WERI-Rb-1 (cell line): ENCODE measurements at regions not wholly inside any gene's neighbourhood (a gene's known extent, or its start where the extent isn't known, plus 50 kb on each side); places are given as distances from the start of the nearest gene placed in this dataset.

ENCODE experiments used
- DNase-seq: peaks from one replicate; pipeline ENCODE4 v3.0.0-alpha.2; 2020
- H3K27ac ChIP-seq: fragments of 250-450 bp; sonication (Bioruptor Pico); 2 replicates; pipeline ENCODE4 v1.5.1; 2020; ENCODE audit warnings: mild to moderate bottlenecking, moderate library complexity
- H3K27me3 ChIP-seq: fragments of 250-450 bp; sonication (Bioruptor Pico); 2 replicates; pipeline ENCODE4 v1.5.1; 2021; ENCODE audit warnings: mild to moderate bottlenecking, low read depth, moderate library complexity; ENCODE audit not compliant: insufficient read depth, severe bottlenecking
- H3K36me3 ChIP-seq: fragments of 250-450 bp; sonication (Bioruptor Pico); 2 replicates; pipeline ENCODE4 v1.5.1; 2020; ENCODE audit warnings: mild to moderate bottlenecking, moderate library complexity
- H3K4me3 ChIP-seq: 2 replicates; pipeline ENCODE4 v1.5.1; 2011; ENCODE audit warnings: low read depth, mild to moderate bottlenecking, control low read depth, low read length
- H3K9me3 ChIP-seq: fragments of 250-450 bp; sonication (Bioruptor Pico); 2 replicates; pipeline ENCODE4 v1.5.1; 2021; ENCODE audit warnings: mild to moderate bottlenecking, moderate library complexity; ENCODE audit not compliant: severe bottlenecking
- TF ChIP-seq, protein P1 (sequence below): IDR thresholded peaks from 2 replicates; pipeline ENCODE4 v1.5.1; 2011; ENCODE audit warnings: low read depth, mild to moderate bottlenecking, control low read depth, inconsistent platforms, low read length

DNA sequence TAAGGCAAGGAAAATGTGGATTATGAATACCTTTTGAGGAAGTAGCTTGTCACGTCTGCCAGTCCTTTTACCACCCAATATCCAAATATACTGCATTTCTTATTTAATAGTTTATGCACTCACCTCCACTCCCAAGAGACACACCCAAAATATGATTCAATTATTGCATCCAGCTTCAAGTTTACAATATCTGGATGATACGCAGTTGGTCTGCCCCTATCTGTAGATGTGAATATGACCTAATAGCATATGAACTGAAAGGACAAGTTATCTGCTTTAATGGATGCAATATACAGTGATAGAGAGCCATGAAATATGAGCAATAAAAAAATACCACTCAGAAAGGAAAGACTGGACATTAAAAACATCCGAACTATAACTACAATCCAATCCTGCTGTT lies 159.4 kb upstream of the MAGI2 start:
- Histone ChIP-seq H3K27me3 (no peaks in the 10 kb centered on the region), H3K36me3 (no peaks in the 10 kb centered on the region), H3K27ac (no peak overlapping the region), H3K9me3 (no peaks in the 10 kb centered on the region), H3K4me3 (no peak overlapping the region)
- DNase-seq, result no peak
- TF ChIP-seq, protein P1, sequence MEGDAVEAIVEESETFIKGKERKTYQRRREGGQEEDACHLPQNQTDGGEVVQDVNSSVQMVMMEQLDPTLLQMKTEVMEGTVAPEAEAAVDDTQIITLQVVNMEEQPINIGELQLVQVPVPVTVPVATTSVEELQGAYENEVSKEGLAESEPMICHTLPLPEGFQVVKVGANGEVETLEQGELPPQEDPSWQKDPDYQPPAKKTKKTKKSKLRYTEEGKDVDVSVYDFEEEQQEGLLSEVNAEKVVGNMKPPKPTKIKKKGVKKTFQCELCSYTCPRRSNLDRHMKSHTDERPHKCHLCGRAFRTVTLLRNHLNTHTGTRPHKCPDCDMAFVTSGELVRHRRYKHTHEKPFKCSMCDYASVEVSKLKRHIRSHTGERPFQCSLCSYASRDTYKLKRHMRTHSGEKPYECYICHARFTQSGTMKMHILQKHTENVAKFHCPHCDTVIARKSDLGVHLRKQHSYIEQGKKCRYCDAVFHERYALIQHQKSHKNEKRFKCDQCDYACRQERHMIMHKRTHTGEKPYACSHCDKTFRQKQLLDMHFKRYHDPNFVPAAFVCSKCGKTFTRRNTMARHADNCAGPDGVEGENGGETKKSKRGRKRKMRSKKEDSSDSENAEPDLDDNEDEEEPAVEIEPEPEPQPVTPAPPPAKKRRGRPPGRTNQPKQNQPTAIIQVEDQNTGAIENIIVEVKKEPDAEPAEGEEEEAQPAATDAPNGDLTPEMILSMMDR, result no peak

- no peaks in the 10 kb centered on the region for H3K27me3 ChIP-seq
- no peaks in the 10 kb centered on the region for H3K9me3 ChIP-seq
- TF ChIP-seq, protein P1, result no peak
- no peak overlapping the region for H3K27ac ChIP-seq
- no peak overlapping the region for H3K4me3 ChIP-seq
- H3K36me3 ChIP-seq, result no peaks in the 10 kb centered on the region
- DNase-seq, result no peak
These were observed 158.6 kb upstream of the MAGI2 start for GRCh38 chr7:79612022-79612421.

DNA sequence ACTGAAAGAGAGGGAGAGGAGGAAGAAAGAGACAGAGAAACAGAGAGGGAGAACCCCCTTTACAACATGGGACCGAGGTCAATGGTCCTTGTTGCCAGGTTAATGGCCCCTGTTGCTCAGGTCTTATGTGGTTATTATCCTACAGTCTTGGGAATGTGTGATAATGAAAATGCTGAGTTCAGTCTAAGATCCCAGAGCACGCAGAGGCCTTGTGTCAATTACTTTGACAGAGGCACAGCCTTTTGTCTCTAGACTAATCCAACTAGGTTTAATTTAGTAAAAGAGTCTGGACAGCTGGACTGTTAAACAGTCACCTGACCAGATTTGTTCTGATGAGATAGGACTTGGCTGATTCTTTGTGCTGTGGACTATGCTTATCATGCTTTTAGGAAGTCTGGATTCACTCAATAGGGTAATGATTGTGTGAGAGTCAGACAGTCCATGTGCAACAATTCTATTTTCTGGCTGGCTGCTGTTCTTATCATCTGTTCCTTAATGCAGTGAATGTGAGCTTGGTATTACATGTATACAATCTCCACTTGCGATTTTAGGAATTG lies 157.4 kb upstream of the MAGI2 start:
- no peaks in the 10 kb centered on the region for H3K9me3 ChIP-seq
- no peak overlapping the region for H3K4me3 ChIP-seq
- no peaks in the 10 kb centered on the region for H3K36me3 ChIP-seq
- DNase-seq, result peak; percentile 20
- TF ChIP-seq, protein P1, result no peak
- no peaks in the 10 kb centered on the region for H3K27me3 ChIP-seq
- H3K27ac ChIP-seq, result peak overlapping the region; percentile 11; the same call in 1 of the 2 replicates

DNA sequence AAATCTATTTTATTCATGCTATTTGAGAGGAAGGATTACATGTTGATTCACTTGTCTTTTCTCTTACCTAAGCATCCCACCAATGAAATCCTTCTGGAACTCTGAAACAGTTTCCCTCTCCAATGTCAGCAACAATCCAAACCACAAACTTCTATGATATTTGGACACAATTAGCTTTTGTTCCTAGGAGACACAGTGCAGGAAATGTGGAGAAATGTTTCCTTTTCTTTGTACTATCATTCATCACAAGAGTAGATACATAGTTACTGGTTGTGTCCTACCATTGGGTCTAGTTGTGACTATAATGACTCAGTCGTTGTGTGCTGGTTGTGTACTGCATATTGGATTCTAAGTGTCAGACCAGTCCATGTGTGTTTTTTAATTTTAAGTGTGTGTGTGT lies 156.8 kb upstream of the MAGI2 start:
- DNase-seq, result no peak
- no peak overlapping the region for H3K4me3 ChIP-seq
- H3K9me3 ChIP-seq, result no peaks in the 10 kb centered on the region
- H3K27me3 ChIP-seq, result no peaks in the 10 kb centered on the region
- peak overlapping the region; percentile 11; the same call in 1 of the 2 replicates for H3K27ac ChIP-seq
- TF ChIP-seq, protein P1, result no peak
- H3K36me3 ChIP-seq, result no peaks in the 10 kb centered on the region

DNA sequence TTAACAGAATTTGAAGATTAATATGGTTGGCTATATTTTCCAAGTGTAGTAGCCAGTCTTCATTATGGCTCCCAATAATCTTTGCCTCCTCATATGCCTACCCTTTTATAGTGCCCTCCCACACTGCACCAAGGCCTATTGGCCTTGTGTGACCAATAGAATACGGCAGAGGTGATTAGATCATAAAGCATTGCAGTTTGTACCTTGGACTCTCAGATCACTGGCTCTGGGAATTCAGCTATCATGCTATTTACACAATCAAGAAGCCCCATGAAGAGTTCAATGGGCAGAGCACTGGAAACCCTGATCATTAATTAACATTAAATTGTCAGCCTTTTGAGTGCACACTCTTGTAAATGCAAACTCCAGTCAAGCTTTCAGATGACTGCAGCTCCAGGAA lies 154.5 kb upstream of the MAGI2 start:
- DNase-seq, result no peak
- TF ChIP-seq, protein P1, result no peak
- Histone ChIP-seq H3K36me3 (no peaks in the 10 kb centered on the region), H3K4me3 (no peak overlapping the region), H3K27ac (no peak overlapping the region), H3K9me3 (no peaks in the 10 kb centered on the region), H3K27me3 (no peaks in the 10 kb centered on the region)

- Histone ChIP-seq H3K4me3 (no peak overlapping the region), H3K27ac (no peak overlapping the region), H3K9me3 (no peaks in the 10 kb centered on the region), H3K36me3 (no peaks in the 10 kb centered on the region), H3K27me3 (no peaks in the 10 kb centered on the region)
- TF ChIP-seq, protein P1, result no peak
- DNase-seq, result no peak
These were observed 151.4 kb upstream of the MAGI2 start for GRCh38 chr7:79604841-79605240.
